Glomerular visceral epithelial cell (primary cell): ENCODE measurements at regions not wholly inside any gene's neighbourhood (a gene's known extent, or its start where the extent isn't known, plus 50 kb on each side); places are given as distances from the start of the nearest gene placed in this dataset.

Experiments
- DNase-seq: peaks from one replicate; pipeline ENCODE4 v3.0.0-alpha.2; 2016; ENCODE audit errors: extremely low spot score

GRCh38 chr18:78673516-78674321 lies 305.9 kb upstream of the SALL3 start:
- no peak for DNase-seq

GRCh38 chr18:78675231-78675630 lies 304.4 kb upstream of the SALL3 start:
- DNase-seq, result no peak

- no peak for DNase-seq
These were observed 302.8 kb upstream of the SALL3 start for GRCh38 chr18:78676622-78677482.

GRCh38 chr18:78677483-78678317 lies 301.9 kb upstream of the SALL3 start:
- DNase-seq, result no peak

GRCh38 chr18:78678318-78678695 lies 301.3 kb upstream of the SALL3 start:
- DNase-seq, result no peak

- no peak for DNase-seq
These were observed 300.6 kb upstream of the SALL3 start for GRCh38 chr18:78679031-78679430.

- DNase-seq, result no peak
These were observed 299.9 kb upstream of the SALL3 start for GRCh38 chr18:78679613-78680260.

GRCh38 chr18:78681396-78681795 lies 298.2 kb upstream of the SALL3 start:
- DNase-seq, result no peak

- no peak for DNase-seq
These were observed 297.7 kb upstream of the SALL3 start for GRCh38 chr18:78681934-78682333.

- DNase-seq, result no peak
These were observed 296.9 kb upstream of the SALL3 start for GRCh38 chr18:78682716-78683115.

GRCh38 chr18:78683191-78684010 lies 296.2 kb upstream of the SALL3 start:
- no peak for DNase-seq

- no peak for DNase-seq
These were observed 294.2 kb upstream of the SALL3 start for GRCh38 chr18:78685250-78685979.

GRCh38 chr18:78685980-78686530 lies 293.6 kb upstream of the SALL3 start:
- no peak for DNase-seq

- DNase-seq, result no peak
These were observed 292.5 kb upstream of the SALL3 start for GRCh38 chr18:78686976-78687685.

- DNase-seq, result no peak
These were observed 291.9 kb upstream of the SALL3 start for GRCh38 chr18:78687736-78688135.

GRCh38 chr18:78688249-78688648 lies 291.4 kb upstream of the SALL3 start:
- DNase-seq, result no peak

GRCh38 chr18:78688916-78689315 lies 290.7 kb upstream of the SALL3 start:
- no peak for DNase-seq

GRCh38 chr18:78689606-78690005 lies 290.0 kb upstream of the SALL3 start:
- DNase-seq, result no peak

- no peak for DNase-seq
These were observed 287.5 kb upstream of the SALL3 start for GRCh38 chr18:78692105-78692504.
